GM12878 (cell line): ENCODE measurements at regions not wholly inside any gene's neighbourhood (a gene's known extent, or its start where the extent isn't known, plus 50 kb on each side); places are given as distances from the start of the nearest gene placed in this dataset.

Source experiments
- EP300 ChIP-seq, 2 experiments: fragments of 150-350 bp in 1 of 2; IDR thresholded peaks; 2 replicates each; pipeline ENCODE4 v1.6.1; 2011 to 2012; ENCODE audit warnings: low read depth in 2 of 2, low read length in 2 of 2, borderline replicate concordance in 1 of 2, improper control_type of control experiment in 1 of 2, inconsistent platforms in 1 of 2; ENCODE audit not compliant: control insufficient read depth in 1 of 2
- POLR2A ChIP-seq: IDR thresholded peaks from 2 replicates; pipeline ENCODE4 v1.6.1; 2011; ENCODE audit warnings: low read depth, mild to moderate bottlenecking, low read length
- POLR2AphosphoS2 ChIP-seq: IDR thresholded peaks from 2 replicates; pipeline ENCODE4 v1.6.1; 2011; ENCODE audit warnings: low read depth, mild to moderate bottlenecking, low read length, improper control_type of control experiment, moderate library complexity
- RAD21 ChIP-seq: IDR thresholded peaks from 2 replicates; pipeline ENCODE4 v1.6.1; 2011; ENCODE audit warnings: mild to moderate bottlenecking, low read depth, low read length, moderate library complexity; ENCODE audit not compliant: insufficient read depth
- REST ChIP-seq: IDR thresholded peaks from 2 replicates; pipeline ENCODE4 v1.6.1; 2012; ENCODE audit warnings: mild to moderate bottlenecking, low read depth, low read length

GRCh38 chr12:113667676-113668356 is 196.1 kb upstream of the LHX5 start:
- TF ChIP-seq POLR2A (no peak), EP300 (IDR thresholded peaks at IDR 0.05; ENCODE audit: borderline replicate concordance in 1 of 2, control insufficient read depth in 1 of 2, low read depth in 2 of 2, low read length in 2 of 2) (no peak), POLR2AphosphoS2 (no peak), REST (no peak), RAD21 (no peak)
